CD4-positive, alpha-beta T cell (primary cell): ENCODE measurements at regions not wholly inside any gene's neighbourhood (a gene's known extent, or its start where the extent isn't known, plus 50 kb on each side); places are given as distances from the start of the nearest gene placed in this dataset.

Source experiments
- ATAC-seq: fragments of 200-7000 bp; cut with Tn5 transposase; one replicate; pipeline ENCODE4 v1.10.0; 2022; ENCODE audit warnings: mild to moderate bottlenecking; ENCODE audit not compliant: poor library complexity
- CTCF ChIA-PET: fragments of 350-600 bp; sonication (Branson Sonifier 250); formaldehyde crosslinking; loops from one replicate; lab custom pipeline; 2021; ENCODE audit warnings: antibody characterized with exemption, inconsistent platforms; lab: Charles Lee
- POLR2A ChIA-PET: fragments of 350-600 bp; sonication (Branson Sonifier 250); formaldehyde crosslinking; loops from one replicate; lab custom pipeline; 2021; ENCODE audit warnings: antibody characterized with exemption, inconsistent platforms; lab: Charles Lee
- DNase-seq, 14 experiments: peaks; one replicate each; pipeline ENCODE4 v3.0.0-alpha.2; 2013 to 2020; ENCODE audit warnings: mixed read lengths in 2 of 14
- H3K27ac ChIP-seq, 2 donors: one replicate each; pipeline versions ENCODE4 v1.5.1 to v1.7.0; 2013; ENCODE audit warnings: low read length in 2 of 2, low read depth in 1 of 2, mild to moderate bottlenecking in 1 of 2
- H3K27me3 ChIP-seq, 2 experiments: 1 replicate in 1 of 2; 2 replicates in 1 of 2; pipeline versions ENCODE4 v1.6.1 to v1.7.0; 2013; ENCODE audit warnings: low read length in 2 of 2, control low read depth in 1 of 2, mild to moderate bottlenecking in 1 of 2, moderate library complexity in 1 of 2; ENCODE audit not compliant: insufficient read depth in 2 of 2, control insufficient read depth in 1 of 2
- H3K36me3 ChIP-seq: one replicate; pipeline ENCODE4 v1.6.1; 2013; ENCODE audit warnings: low read length, control low read depth; ENCODE audit not compliant: insufficient read depth
- H3K4me1 ChIP-seq: one replicate; pipeline ENCODE4 v1.6.1; 2013; ENCODE audit warnings: low read length, control low read depth; ENCODE audit not compliant: insufficient read depth
- H3K4me3 ChIP-seq: one replicate; pipeline ENCODE4 v1.5.1; 2013; ENCODE audit warnings: mild to moderate bottlenecking, low read length, moderate library complexity
- H3K9me3 ChIP-seq, 2 experiments: 1 replicate in 1 of 2; 2 replicates in 1 of 2; pipeline versions ENCODE4 v1.6.1 to v1.7.0; 2013; ENCODE audit warnings: low read length in 2 of 2, mild to moderate bottlenecking in 2 of 2, control low read depth in 1 of 2, moderate library complexity in 1 of 2; ENCODE audit not compliant: control insufficient read depth in 1 of 2, insufficient read depth in 1 of 2
- H3K27ac Mint-ChIP-seq: one replicate; pipeline ENCODE4 v1.8.0; 2020; ENCODE audit warnings: mixed read lengths
- H3K27me3 Mint-ChIP-seq: one replicate; pipeline ENCODE4 v1.8.0; 2021; ENCODE audit warnings: mixed read lengths
- H3K36me3 Mint-ChIP-seq: one replicate; pipeline ENCODE4 v1.8.0; 2021; ENCODE audit warnings: low read depth, mixed read lengths
- H3K4me1 Mint-ChIP-seq: one replicate; pipeline ENCODE4 v1.8.0; 2021; ENCODE audit warnings: low read depth, mixed read lengths
- H3K4me3 Mint-ChIP-seq: one replicate; pipeline ENCODE4 v1.8.0; 2020; ENCODE audit warnings: mild to moderate bottlenecking, mixed read lengths
- H3K9me3 Mint-ChIP-seq: one replicate; pipeline ENCODE4 v1.8.0; 2020; ENCODE audit warnings: mixed read lengths
- intact Hi-C, 2 experiments: fragments of 100-400 bp; cut with DNase I in 1 of 2; cut with micrococcal nuclease in 1 of 2; formaldehyde crosslinking; loops; one replicate each; pipeline versions ENCODE4 v1.15.1 to v1.9.0; 2023 to 2025; cut with DNase I, micrococcal nuclease
- TF ChIP-seq, protein P1 (sequence below): fragments of 200-600 bp; IDR thresholded peaks from one replicate; pipeline ENCODE4 v1.8.0; 2022; ENCODE audit warnings: antibody characterized with exemption, mild to moderate bottlenecking

DNA sequence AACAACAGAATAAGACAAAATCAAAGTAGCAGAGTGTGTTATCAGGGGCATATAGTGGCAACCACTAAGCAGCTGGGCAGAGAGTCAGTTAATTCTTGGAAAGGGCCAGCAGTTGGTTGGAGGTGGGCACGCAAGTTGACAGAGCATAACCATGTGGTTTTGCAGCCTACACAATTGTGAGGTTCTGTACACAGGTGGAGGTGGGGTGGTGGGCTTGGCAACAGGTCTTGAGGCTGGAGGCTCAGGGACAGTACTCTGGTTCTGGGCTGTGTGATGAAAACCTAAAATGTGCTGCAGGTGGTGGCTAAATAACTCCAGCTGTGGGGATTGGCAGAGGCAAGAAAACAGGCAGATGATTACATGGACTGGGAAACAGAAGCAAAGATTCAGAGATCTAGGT, 1112.7 kb downstream of the PDHA2 start:
- Histone ChIP-seq H3K36me3 (no peaks in the 10 kb centered on the region), H3K9me3 (no peaks in the 10 kb centered on the region), H3K27me3 (no peaks in the 10 kb centered on the region), H3K4me3 (no peak overlapping the region), H3K4me1 (no peaks in the 10 kb centered on the region), H3K27ac (no peak overlapping the region)
- H3K9me3 Mint-ChIP-seq = peaks cover 7% of the 10 kb centered on the region
- no peaks in the 10 kb centered on the region for H3K27me3 Mint-ChIP-seq
- DNase-seq = no peak
- no peaks in the 10 kb centered on the region for H3K36me3 Mint-ChIP-seq
- CTCF ChIA-PET = no interaction called here
- no peak overlapping the region for H3K27ac Mint-ChIP-seq
- intact Hi-C loops = no loop called here
- POLR2A ChIA-PET = no interaction called here
- TF ChIP-seq, protein P1, sequence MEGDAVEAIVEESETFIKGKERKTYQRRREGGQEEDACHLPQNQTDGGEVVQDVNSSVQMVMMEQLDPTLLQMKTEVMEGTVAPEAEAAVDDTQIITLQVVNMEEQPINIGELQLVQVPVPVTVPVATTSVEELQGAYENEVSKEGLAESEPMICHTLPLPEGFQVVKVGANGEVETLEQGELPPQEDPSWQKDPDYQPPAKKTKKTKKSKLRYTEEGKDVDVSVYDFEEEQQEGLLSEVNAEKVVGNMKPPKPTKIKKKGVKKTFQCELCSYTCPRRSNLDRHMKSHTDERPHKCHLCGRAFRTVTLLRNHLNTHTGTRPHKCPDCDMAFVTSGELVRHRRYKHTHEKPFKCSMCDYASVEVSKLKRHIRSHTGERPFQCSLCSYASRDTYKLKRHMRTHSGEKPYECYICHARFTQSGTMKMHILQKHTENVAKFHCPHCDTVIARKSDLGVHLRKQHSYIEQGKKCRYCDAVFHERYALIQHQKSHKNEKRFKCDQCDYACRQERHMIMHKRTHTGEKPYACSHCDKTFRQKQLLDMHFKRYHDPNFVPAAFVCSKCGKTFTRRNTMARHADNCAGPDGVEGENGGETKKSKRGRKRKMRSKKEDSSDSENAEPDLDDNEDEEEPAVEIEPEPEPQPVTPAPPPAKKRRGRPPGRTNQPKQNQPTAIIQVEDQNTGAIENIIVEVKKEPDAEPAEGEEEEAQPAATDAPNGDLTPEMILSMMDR = no peak
- H3K4me1 Mint-ChIP-seq = no peaks in the 10 kb centered on the region
- no peak overlapping the region for H3K4me3 Mint-ChIP-seq
- ATAC-seq = no peak

DNA sequence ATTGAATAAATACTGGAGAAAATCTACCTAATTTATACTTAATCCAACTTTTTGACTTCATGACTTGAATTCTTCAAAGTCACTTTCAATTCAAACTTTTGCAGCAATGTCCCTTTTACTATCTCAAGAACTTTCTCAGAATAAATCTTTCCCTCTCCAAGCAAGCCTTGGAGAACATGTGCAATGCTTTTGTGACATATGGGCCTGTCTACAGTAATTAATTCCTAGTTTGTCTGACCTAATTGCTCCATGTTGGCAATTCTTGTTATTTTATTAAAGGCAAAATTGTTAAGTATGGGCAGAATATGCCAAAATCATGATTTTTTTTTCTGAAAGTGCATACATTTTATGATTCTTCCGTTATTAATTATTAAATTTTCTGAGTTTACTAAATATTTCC, 1115.3 kb downstream of the PDHA2 start:
- no peak overlapping the region for H3K4me3 ChIP-seq
- H3K36me3 ChIP-seq = no peaks in the 10 kb centered on the region
- ChIA-PET POLR2A (no interaction called here), CTCF (no interaction called here)
- TF ChIP-seq, protein P1 = no peak
- intact Hi-C loops = no loop called here
- Mint-ChIP-seq H3K27me3 (no peaks in the 10 kb centered on the region), H3K4me3 (no peak overlapping the region), H3K36me3 (no peaks in the 10 kb centered on the region), H3K27ac (no peak overlapping the region), H3K9me3 (peaks cover 8% of the 10 kb centered on the region), H3K4me1 (no peaks in the 10 kb centered on the region)
- no peaks in the 10 kb centered on the region for H3K9me3 ChIP-seq
- no peaks in the 10 kb centered on the region for H3K4me1 ChIP-seq
- ATAC-seq = no peak
- no peaks in the 10 kb centered on the region for H3K27me3 ChIP-seq
- no peak for DNase-seq
- H3K27ac ChIP-seq = no peak overlapping the region

DNA sequence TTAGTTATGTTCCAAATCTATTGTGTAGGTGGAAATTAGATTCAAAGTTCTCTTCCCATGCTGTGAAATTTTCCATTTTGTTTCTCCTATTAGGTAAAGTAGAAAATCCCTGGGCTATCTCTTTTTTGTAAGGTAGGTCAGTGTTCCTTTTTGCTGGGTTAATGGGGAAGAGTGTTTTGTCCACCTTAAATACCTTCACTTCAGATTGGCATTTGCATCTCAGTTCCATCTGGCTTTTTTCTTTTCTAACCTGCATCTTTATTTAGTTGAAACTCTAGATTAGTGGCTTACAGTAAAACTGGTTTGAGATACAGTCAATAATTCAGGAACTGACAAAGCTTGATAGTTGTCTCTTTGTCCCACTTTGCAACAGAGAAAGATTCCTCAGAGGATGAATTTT, 1115.8 kb downstream of the PDHA2 start:
- Histone ChIP-seq H3K27me3 (no peaks in the 10 kb centered on the region), H3K27ac (no peak overlapping the region), H3K4me3 (no peak overlapping the region), H3K4me1 (no peaks in the 10 kb centered on the region), H3K36me3 (no peaks in the 10 kb centered on the region), H3K9me3 (no peaks in the 10 kb centered on the region)
- POLR2A ChIA-PET = no interaction called here
- CTCF ChIA-PET = no interaction called here
- Mint-ChIP-seq H3K27me3 (no peaks in the 10 kb centered on the region), H3K4me3 (no peak overlapping the region), H3K27ac (no peak overlapping the region), H3K4me1 (no peaks in the 10 kb centered on the region), H3K36me3 (no peaks in the 10 kb centered on the region), H3K9me3 (peaks cover 6% of the 10 kb centered on the region)
- intact Hi-C loops = no loop called here
- DNase-seq (no peak), ATAC-seq (no peak)
- TF ChIP-seq, protein P1 = no peak
